ENCODE measurements at regions not wholly inside any gene's neighbourhood (a gene's known extent, or its start where the extent isn't known, plus 50 kb on each side); places are given as distances from the start of the nearest gene placed in this dataset.
A peak's percentile ranks its signal among the peaks of the same experiment; 100 is the strongest.

DNA sequence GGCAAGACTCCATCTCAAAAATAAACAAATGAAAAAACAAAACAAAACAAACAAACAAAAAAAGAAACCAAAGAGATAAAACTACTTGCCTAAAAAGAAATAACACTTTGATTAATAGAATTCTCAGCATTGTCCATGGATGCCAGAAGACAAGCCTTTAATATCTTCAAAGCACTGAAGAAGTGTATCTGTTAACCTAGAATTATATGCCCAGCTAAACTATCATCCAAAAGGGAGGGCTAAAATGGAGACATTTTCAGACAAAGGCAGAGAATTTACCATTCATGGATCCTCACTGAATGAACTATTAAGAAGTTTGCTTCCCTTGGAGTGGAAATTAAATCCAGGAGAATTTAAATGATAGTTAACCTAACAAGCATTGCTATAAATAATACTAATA is 130.1 kb upstream of the SEC14L1 start:
- H3K4me2 ChIP-seq (ENCODE audit: low read length), result no peak overlapping the region
- H3K27me3 ChIP-seq (ENCODE audit: low read length), result 0 out of 2 replicates have a peak, but pooled peaks cover 4% of the 10 kb centered on the region
- no peaks in the 10 kb centered on the region for H3F3A ChIP-seq (ENCODE audit: low read length, unreplicated experiment)
- TF ChIP-seq EZH2phosphoT487 (IDR thresholded peaks at IDR 0.05; ENCODE audit: borderline replicate concordance, low read length), result no peak
- TF ChIP-seq EZH2 (IDR thresholded peaks at IDR 0.05; ENCODE audit: low read length, unreplicated experiment), result no peak
- TF ChIP-seq, protein P1, sequence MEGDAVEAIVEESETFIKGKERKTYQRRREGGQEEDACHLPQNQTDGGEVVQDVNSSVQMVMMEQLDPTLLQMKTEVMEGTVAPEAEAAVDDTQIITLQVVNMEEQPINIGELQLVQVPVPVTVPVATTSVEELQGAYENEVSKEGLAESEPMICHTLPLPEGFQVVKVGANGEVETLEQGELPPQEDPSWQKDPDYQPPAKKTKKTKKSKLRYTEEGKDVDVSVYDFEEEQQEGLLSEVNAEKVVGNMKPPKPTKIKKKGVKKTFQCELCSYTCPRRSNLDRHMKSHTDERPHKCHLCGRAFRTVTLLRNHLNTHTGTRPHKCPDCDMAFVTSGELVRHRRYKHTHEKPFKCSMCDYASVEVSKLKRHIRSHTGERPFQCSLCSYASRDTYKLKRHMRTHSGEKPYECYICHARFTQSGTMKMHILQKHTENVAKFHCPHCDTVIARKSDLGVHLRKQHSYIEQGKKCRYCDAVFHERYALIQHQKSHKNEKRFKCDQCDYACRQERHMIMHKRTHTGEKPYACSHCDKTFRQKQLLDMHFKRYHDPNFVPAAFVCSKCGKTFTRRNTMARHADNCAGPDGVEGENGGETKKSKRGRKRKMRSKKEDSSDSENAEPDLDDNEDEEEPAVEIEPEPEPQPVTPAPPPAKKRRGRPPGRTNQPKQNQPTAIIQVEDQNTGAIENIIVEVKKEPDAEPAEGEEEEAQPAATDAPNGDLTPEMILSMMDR (conservative IDR thresholded peaks at IDR 0.05; ENCODE audit: low read depth, low read length), result no peak
- ATAC-seq (no peak), DNase-seq (no peak)
- ChIA-PET CTCF (no interaction called here), POLR2A (ENCODE audit: unreplicated experiment) (no interaction called here)
- no peak overlapping the region for H3K4me3 ChIP-seq (ENCODE audit: low read length)
- no peak overlapping the region for H3K9ac ChIP-seq (ENCODE audit: low read length)
- no peak overlapping the region for H2AFZ ChIP-seq (ENCODE audit: low read length)
- no peak overlapping the region for H3K27ac ChIP-seq (ENCODE audit: low read length)
- H3K9me2 ChIP-seq (replicated peaks; ENCODE audit: low read length), result no peaks in the 10 kb centered on the region
- no peaks in the 10 kb centered on the region for H3K79me2 ChIP-seq (ENCODE audit: low read length)
- no peaks in the 10 kb centered on the region; the same call in 1 of the 2 replicates for H3K4me1 ChIP-seq (ENCODE audit: insufficient read depth, low read length)
- H3K9me3 ChIP-seq (ENCODE audit: low read length), result no peaks in the 10 kb centered on the region
- no peaks in the 10 kb centered on the region for H4K20me1 ChIP-seq (ENCODE audit: low read length)
- intact Hi-C loops (cut with micrococcal nuclease), result loop anchor here (1.0 to 5.0 kb wide), 4 partner anchors 46 to 236 kb away; partner anchors contain the start of gene MGAT5B
- no peaks in the 10 kb centered on the region for H3K36me3 ChIP-seq (ENCODE audit: low read depth, low read length)
- no TSS peak for BruUV-seq (replicated peaks)

GRCh38 chr17:77011173-77012011 is 129.4 kb upstream of the SEC14L1 start:
- no peak overlapping the region for H3K9ac ChIP-seq (ENCODE audit: low read length)
- H3K27me3 ChIP-seq (ENCODE audit: low read length), result 0 out of 2 replicates have a peak, but pooled peaks cover 4% of the 10 kb centered on the region
- H3K4me1 ChIP-seq (ENCODE audit: insufficient read depth, low read length), result no peaks in the 10 kb centered on the region; the same call in 1 of the 2 replicates
- intact Hi-C loops (cut with micrococcal nuclease), result loop anchor here (1.0 to 5.0 kb wide), 4 partner anchors 45 to 235 kb away; partner anchors contain the start of gene MGAT5B
- no peak overlapping the region for H3K4me2 ChIP-seq (ENCODE audit: low read length)
- ATAC-seq (0 out of 2 replicates have a peak, but pooled peaks have one; percentile 38), DNase-seq (peak; percentile 83)
- no peaks in the 10 kb centered on the region for H3F3A ChIP-seq (ENCODE audit: low read length, unreplicated experiment)
- CTCF ChIA-PET, result interaction anchor here (0.7 kb wide), 2 partner anchors 29 to 45 kb away, joined by 4 read pairs; no protein-coding TSS in a partner anchor
- no peaks in the 10 kb centered on the region for H3K9me2 ChIP-seq (replicated peaks; ENCODE audit: low read length)
- POLR2A ChIA-PET (ENCODE audit: unreplicated experiment), result no interaction called here
- H2AFZ ChIP-seq (ENCODE audit: low read length), result no peak overlapping the region
- no peaks in the 10 kb centered on the region for H3K9me3 ChIP-seq (ENCODE audit: low read length)
- no peaks in the 10 kb centered on the region for H4K20me1 ChIP-seq (ENCODE audit: low read length)
- no peak overlapping the region for H3K27ac ChIP-seq (ENCODE audit: low read length)
- BruUV-seq (replicated peaks), result no TSS peak
- TF ChIP-seq, protein P1 (conservative IDR thresholded peaks at IDR 0.05; ENCODE audit: low read depth, low read length), result peak; percentile 94
- no peak for TF ChIP-seq EZH2 (IDR thresholded peaks at IDR 0.05; ENCODE audit: low read length, unreplicated experiment)
- no peaks in the 10 kb centered on the region for H3K79me2 ChIP-seq (ENCODE audit: low read length)
- H3K4me3 ChIP-seq (ENCODE audit: low read length), result no peak overlapping the region
- H3K36me3 ChIP-seq (ENCODE audit: low read depth, low read length), result no peaks in the 10 kb centered on the region

GRCh38 chr17:77018504-77018903 is 122.3 kb upstream of the SEC14L1 start:
- no peaks in the 10 kb centered on the region for H3F3A ChIP-seq (ENCODE audit: low read length, unreplicated experiment)
- TF ChIP-seq EZH2 (IDR thresholded peaks at IDR 0.05; ENCODE audit: low read length, unreplicated experiment), result no peak
- TF ChIP-seq, protein P1 (conservative IDR thresholded peaks at IDR 0.05; ENCODE audit: low read depth, low read length), result no peak
- no peak for TF ChIP-seq EZH2phosphoT487 (IDR thresholded peaks at IDR 0.05; ENCODE audit: borderline replicate concordance, low read length)
- CTCF ChIA-PET, result no interaction called here
- H3K27ac ChIP-seq (ENCODE audit: low read length), result no peak overlapping the region
- no peaks in the 10 kb centered on the region for H3K36me3 ChIP-seq (ENCODE audit: low read depth, low read length)
- no peaks in the 10 kb centered on the region for H3K9me2 ChIP-seq (replicated peaks; ENCODE audit: low read length)
- no peak overlapping the region for H3K4me3 ChIP-seq (ENCODE audit: low read length)
- no peaks in the 10 kb centered on the region for H3K79me2 ChIP-seq (ENCODE audit: low read length)
- no peak overlapping the region for H2AFZ ChIP-seq (ENCODE audit: low read length)
- no peak overlapping the region for H3K4me2 ChIP-seq (ENCODE audit: low read length)
- H3K9ac ChIP-seq (ENCODE audit: low read length), result no peak overlapping the region
- no peaks in the 10 kb centered on the region for H3K4me1 ChIP-seq (ENCODE audit: insufficient read depth, low read length)
- ATAC-seq (no peak), DNase-seq (no peak)
- no peaks in the 10 kb centered on the region for H4K20me1 ChIP-seq (ENCODE audit: low read length)
- H3K27me3 ChIP-seq (ENCODE audit: low read length), result 0 out of 2 replicates have a peak, but pooled peaks cover 4% of the 10 kb centered on the region
- no TSS peak for BruUV-seq (replicated peaks)
- POLR2A ChIA-PET (ENCODE audit: unreplicated experiment), result no interaction called here
- intact Hi-C loops (cut with micrococcal nuclease), result no loop called here
- H3K9me3 ChIP-seq (ENCODE audit: low read length), result no peaks in the 10 kb centered on the region

Data from PC-3 (cell line).